Uterus (tissue), 2 donors: ENCODE measurements at regions not wholly inside any gene's neighbourhood (a gene's known extent, or its start where the extent isn't known, plus 50 kb on each side); places are given as distances from the start of the nearest gene placed in this dataset.

Source experiments
- POLR2A ChIP-seq, 2 donors: fragments of 450-650 bp; IDR thresholded peaks; one replicate each; pipeline ENCODE4 v1.6.1; 2016; ENCODE audit warnings: antibody characterized with exemption in 2 of 2, mild to moderate bottlenecking in 1 of 2, moderate library complexity in 1 of 2
- TF ChIP-seq, protein P1 (sequence below), 4 experiments: fragments of 200-600 bp in 2 of 4; fragments of 450-650 bp in 2 of 4; sonication (generic) in 2 of 4; IDR thresholded peaks; one replicate each; pipeline ENCODE4 v1.5.1; 2016 to 2019; ENCODE audit warnings: antibody characterized with exemption in 4 of 4, mild to moderate bottlenecking in 2 of 4, moderate library complexity in 1 of 4

DNA sequence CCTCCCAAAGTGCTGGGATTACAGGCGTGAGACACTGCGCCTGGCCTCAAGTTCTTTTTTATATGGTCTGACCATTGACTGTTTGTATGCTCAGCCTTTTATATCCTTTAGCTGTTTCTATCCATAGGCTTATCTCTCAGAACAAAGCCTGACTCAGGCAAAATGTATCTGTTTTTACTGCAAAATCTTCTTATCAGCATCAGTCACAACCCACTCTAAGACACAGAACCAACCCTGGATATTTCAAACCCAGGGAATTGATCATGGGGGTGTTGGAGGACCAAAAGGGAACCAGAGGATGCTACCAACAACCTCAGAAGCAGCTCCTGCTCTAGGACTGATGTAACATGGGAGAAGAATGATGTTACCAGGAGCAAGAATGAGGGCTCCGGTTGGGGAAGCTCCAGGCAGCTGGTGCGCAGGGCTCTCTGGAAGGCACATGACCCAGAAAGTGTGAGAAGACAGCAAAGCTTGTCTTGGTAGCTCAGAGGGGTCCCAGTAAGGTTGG is 75.3 kb upstream of the NCK2 start:
- TF ChIP-seq, protein P1, sequence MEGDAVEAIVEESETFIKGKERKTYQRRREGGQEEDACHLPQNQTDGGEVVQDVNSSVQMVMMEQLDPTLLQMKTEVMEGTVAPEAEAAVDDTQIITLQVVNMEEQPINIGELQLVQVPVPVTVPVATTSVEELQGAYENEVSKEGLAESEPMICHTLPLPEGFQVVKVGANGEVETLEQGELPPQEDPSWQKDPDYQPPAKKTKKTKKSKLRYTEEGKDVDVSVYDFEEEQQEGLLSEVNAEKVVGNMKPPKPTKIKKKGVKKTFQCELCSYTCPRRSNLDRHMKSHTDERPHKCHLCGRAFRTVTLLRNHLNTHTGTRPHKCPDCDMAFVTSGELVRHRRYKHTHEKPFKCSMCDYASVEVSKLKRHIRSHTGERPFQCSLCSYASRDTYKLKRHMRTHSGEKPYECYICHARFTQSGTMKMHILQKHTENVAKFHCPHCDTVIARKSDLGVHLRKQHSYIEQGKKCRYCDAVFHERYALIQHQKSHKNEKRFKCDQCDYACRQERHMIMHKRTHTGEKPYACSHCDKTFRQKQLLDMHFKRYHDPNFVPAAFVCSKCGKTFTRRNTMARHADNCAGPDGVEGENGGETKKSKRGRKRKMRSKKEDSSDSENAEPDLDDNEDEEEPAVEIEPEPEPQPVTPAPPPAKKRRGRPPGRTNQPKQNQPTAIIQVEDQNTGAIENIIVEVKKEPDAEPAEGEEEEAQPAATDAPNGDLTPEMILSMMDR (IDR thresholded peaks at IDR 0.05): no peak
- no peak for TF ChIP-seq POLR2A (IDR thresholded peaks at IDR 0.05)
